ENCODE measurements at regions not wholly inside any gene's neighbourhood (a gene's known extent, or its start where the extent isn't known, plus 50 kb on each side); places are given as distances from the start of the nearest gene placed in this dataset.

DNA sequence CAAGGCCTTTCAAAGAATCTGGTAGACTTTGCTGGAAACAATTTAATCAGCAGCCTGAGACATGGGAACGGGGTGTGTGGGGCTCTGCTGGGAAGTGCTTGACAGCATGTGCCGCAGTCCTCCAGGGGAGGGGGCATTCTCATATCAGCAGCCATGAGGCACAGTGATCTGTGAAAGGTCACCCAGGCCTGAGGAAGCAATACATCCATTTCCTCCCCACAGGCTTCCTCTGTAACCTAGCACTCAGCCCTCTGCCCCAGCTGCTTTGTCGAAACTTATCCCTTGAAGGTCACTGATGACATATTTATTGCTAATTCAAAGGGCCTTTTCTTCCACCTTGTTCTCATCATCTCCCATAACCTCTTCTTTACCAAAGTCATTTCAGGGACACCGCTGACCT, 103.3 kb downstream of the TNFAIP3 start:
- intact Hi-C loops (cut with micrococcal nuclease) = loop anchor here (10.0 kb wide), 3 partner anchors 176 to 876 kb away; no protein-coding TSS in a partner anchor
- peaks cover 28 to 62% (median 34%) of the 10 kb centered on the region in 7 donors for H3K4me1 Mint-ChIP-seq
- no peaks in the 10 kb centered on the region for H3K27me3 ChIP-seq (ENCODE audit: control insufficient read depth in 2 of 2, insufficient read depth in 2 of 2, low read length in 2 of 2)
- no peaks in the 10 kb centered on the region for H3K27me3 Mint-ChIP-seq
- H3K36me3 ChIP-seq (ENCODE audit: control insufficient read depth in 2 of 3, insufficient read depth in 3 of 3, low read length in 3 of 3) = no peaks in the 10 kb centered on the region
- H3K9me3 ChIP-seq (ENCODE audit: control insufficient read depth in 2 of 3, low read length in 3 of 3) = no peaks in the 10 kb centered on the region
- H3K27ac Mint-ChIP-seq = peak overlapping the region in 1 of 9 donors; percentile 59
- H3K4me3 Mint-ChIP-seq = no peak overlapping the region
- H3K4me3 ChIP-seq (ENCODE audit: low read length) = no peak overlapping the region
- peaks cover 0 to 8% (median 0%) of the 10 kb centered on the region in 5 donors for H3K36me3 Mint-ChIP-seq
- ChIA-PET CTCF (interaction anchor here (1.2 kb wide), 1 partner anchor 26 kb away, joined by 4 read pairs; no protein-coding TSS in a partner anchor), POLR2A (no interaction called here)
- peaks cover 14 to 25% of the 10 kb centered on the region in 2 donors for H3K4me1 ChIP-seq (ENCODE audit: control insufficient read depth in 2 of 2, insufficient read depth in 2 of 2, low read length in 2 of 2)
- ATAC-seq (no peak), DNase-seq (no peak)
- peaks cover 0 to 5% (median 0%) of the 10 kb centered on the region in 11 donors for H3K9me3 Mint-ChIP-seq
- no peak overlapping the region for H3K27ac ChIP-seq (ENCODE audit: low read depth, low read length)

- peak overlapping the region in 1 of 9 donors; percentile 3 for H3K27ac Mint-ChIP-seq
- H3K9me3 Mint-ChIP-seq = peaks cover 0 to 3% (median 0%) of the 10 kb centered on the region in 11 donors
- Histone ChIP-seq H3K4me1 (ENCODE audit: control insufficient read depth in 2 of 2, insufficient read depth in 2 of 2, low read length in 2 of 2) (peaks cover 24 to 36% of the 10 kb centered on the region in 2 donors), H3K4me3 (ENCODE audit: low read length) (no peak overlapping the region), H3K27ac (ENCODE audit: low read depth, low read length) (no peak overlapping the region), H3K9me3 (ENCODE audit: control insufficient read depth in 2 of 3, low read length in 3 of 3) (no peaks in the 10 kb centered on the region), H3K36me3 (ENCODE audit: control insufficient read depth in 2 of 3, insufficient read depth in 3 of 3, low read length in 3 of 3) (no peaks in the 10 kb centered on the region), H3K27me3 (ENCODE audit: control insufficient read depth in 2 of 2, insufficient read depth in 2 of 2, low read length in 2 of 2) (no peaks in the 10 kb centered on the region)
- peaks cover 39 to 72% (median 41%) of the 10 kb centered on the region in 7 donors for H3K4me1 Mint-ChIP-seq
- H3K4me3 Mint-ChIP-seq = no peak overlapping the region
- intact Hi-C loops (cut with micrococcal nuclease) = loop anchor here (10.0 kb wide), 3 partner anchors 178 to 878 kb away; no protein-coding TSS in a partner anchor
- ATAC-seq (no peak), DNase-seq (no peak)
- CTCF ChIA-PET = interaction anchor here (1.0 kb wide), 1 partner anchor 265 kb away, joined by 3 read pairs; no protein-coding TSS in a partner anchor
- H3K36me3 Mint-ChIP-seq = peaks cover 0 to 4% (median 0%) of the 10 kb centered on the region in 5 donors
- no peaks in the 10 kb centered on the region for H3K27me3 Mint-ChIP-seq
- POLR2A ChIA-PET = no interaction called here
Measured at GRCh38 chr6:137973201-137973600, 106.1 kb downstream of the TNFAIP3 start.

GRCh38 chr6:137975188-137975940, 108.3 kb downstream of the TNFAIP3 start:
- Mint-ChIP-seq H3K9me3 (no peaks in the 10 kb centered on the region), H3K36me3 (peaks cover 0 to 2% (median 0%) of the 10 kb centered on the region in 5 donors), H3K27me3 (no peaks in the 10 kb centered on the region), H3K4me3 (peak overlapping the region; percentile 9 to 92 (median 78)), H3K27ac (peak overlapping the region; percentile 91 to 99 (median 94)), H3K4me1 (peaks cover 23 to 55% (median 31%) of the 10 kb centered on the region in 7 donors)
- intact Hi-C loops (cut with micrococcal nuclease) = loop anchor here (1.0 to 10.0 kb wide), 18 partner anchors 25 to 881 kb away; partner anchors contain the start of gene TNFAIP3 (in 1 of the 2)
- POLR2A ChIA-PET = interaction anchor here (0.7 to 1.6 kb wide), 4 partner anchors 107 to 177 kb away, joined by 4 to 6 read pairs (median 4); partner anchors contain the start of gene TNFAIP3
- Histone ChIP-seq H3K4me1 (ENCODE audit: control insufficient read depth in 2 of 2, insufficient read depth in 2 of 2, low read length in 2 of 2) (peaks cover 17 to 41% of the 10 kb centered on the region in 2 donors), H3K4me3 (ENCODE audit: low read length) (peak overlapping the region; percentile 5), H3K9me3 (ENCODE audit: control insufficient read depth in 2 of 3, low read length in 3 of 3) (no peaks in the 10 kb centered on the region), H3K36me3 (ENCODE audit: control insufficient read depth in 2 of 3, insufficient read depth in 3 of 3, low read length in 3 of 3) (no peaks in the 10 kb centered on the region), H3K27me3 (ENCODE audit: control insufficient read depth in 2 of 2, insufficient read depth in 2 of 2, low read length in 2 of 2) (no peaks in the 10 kb centered on the region), H3K27ac (ENCODE audit: low read depth, low read length) (peak overlapping the region; percentile 66)
- peak; percentile 85 for ATAC-seq
- peak in 7 of 9 donors; percentile 22 to 65 (median 51) for DNase-seq
- CTCF ChIA-PET = interaction anchor here (0.5 to 2.2 kb wide), 24 partner anchors 22 to 661 kb away, joined by 3 to 14 read pairs (median 4); partner anchors contain the start of gene TNFAIP3

DNA sequence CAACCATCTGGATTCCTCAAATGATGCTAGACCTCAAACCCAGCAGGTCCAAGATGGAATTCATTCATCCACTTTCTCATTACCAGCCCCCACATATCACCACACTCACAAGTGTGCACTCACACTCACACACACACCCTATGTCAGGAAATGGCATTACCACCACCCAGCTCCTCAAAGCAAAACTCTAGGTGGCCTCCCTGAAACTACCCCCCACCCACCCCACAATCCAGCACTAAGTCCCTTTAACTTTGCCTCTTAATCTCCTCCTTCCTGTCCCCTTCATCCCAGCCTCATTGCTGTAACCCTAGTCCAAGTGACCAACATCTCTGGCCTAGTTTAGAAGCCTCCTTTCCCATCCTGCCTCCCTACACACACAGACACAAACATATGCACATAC, 109.4 kb downstream of the TNFAIP3 start:
- H3K4me1 Mint-ChIP-seq = peaks cover 23 to 46% (median 31%) of the 10 kb centered on the region in 7 donors
- peaks cover 17 to 42% of the 10 kb centered on the region in 2 donors for H3K4me1 ChIP-seq (ENCODE audit: control insufficient read depth in 2 of 2, insufficient read depth in 2 of 2, low read length in 2 of 2)
- H3K4me3 ChIP-seq (ENCODE audit: low read length) = no peak overlapping the region
- intact Hi-C loops (cut with micrococcal nuclease) = loop anchor here (5.0 to 10.0 kb wide), 4 partner anchors 182 to 882 kb away; no protein-coding TSS in a partner anchor
- no peak for DNase-seq
- H3K27me3 Mint-ChIP-seq = no peaks in the 10 kb centered on the region
- no peaks in the 10 kb centered on the region for H3K9me3 ChIP-seq (ENCODE audit: control insufficient read depth in 2 of 3, low read length in 3 of 3)
- ChIA-PET CTCF (interaction anchor here (0.5 to 2.2 kb wide), 12 partner anchors 26 to 320 kb away, joined by 3 to 14 read pairs (median 4); partner anchors contain the start of gene TNFAIP3), POLR2A (interaction anchor here (0.6 kb wide), 2 partner anchors 127 to 316 kb away, joined by 4 to 6 read pairs; no protein-coding TSS in a partner anchor)
- H3K36me3 Mint-ChIP-seq = peaks cover 0 to 2% (median 0%) of the 10 kb centered on the region in 5 donors
- H3K9me3 Mint-ChIP-seq = no peaks in the 10 kb centered on the region
- peak overlapping the region; percentile 28 to 99 (median 92) for H3K27ac Mint-ChIP-seq
- ATAC-seq = no peak
- H3K4me3 Mint-ChIP-seq = peak overlapping the region in 6 of 10 donors; percentile 5 to 85 (median 44)
- peak overlapping the region; percentile 66 for H3K27ac ChIP-seq (ENCODE audit: low read depth, low read length)
- no peaks in the 10 kb centered on the region for H3K27me3 ChIP-seq (ENCODE audit: control insufficient read depth in 2 of 2, insufficient read depth in 2 of 2, low read length in 2 of 2)
- H3K36me3 ChIP-seq (ENCODE audit: control insufficient read depth in 2 of 3, insufficient read depth in 3 of 3, low read length in 3 of 3) = no peaks in the 10 kb centered on the region

GRCh38 chr6:137977206-137977605, 110.1 kb downstream of the TNFAIP3 start:
- H3K4me1 ChIP-seq (ENCODE audit: control insufficient read depth in 2 of 2, insufficient read depth in 2 of 2, low read length in 2 of 2) = peaks cover 17 to 38% of the 10 kb centered on the region in 2 donors
- H3K36me3 ChIP-seq (ENCODE audit: control insufficient read depth in 2 of 3, insufficient read depth in 3 of 3, low read length in 3 of 3) = no peaks in the 10 kb centered on the region
- no peaks in the 10 kb centered on the region for H3K9me3 ChIP-seq (ENCODE audit: control insufficient read depth in 2 of 3, low read length in 3 of 3)
- intact Hi-C loops (cut with micrococcal nuclease) = loop anchor here (5.0 to 10.0 kb wide), 4 partner anchors 182 to 882 kb away; no protein-coding TSS in a partner anchor
- H3K9me3 Mint-ChIP-seq = no peaks in the 10 kb centered on the region
- no peak overlapping the region for H3K4me3 ChIP-seq (ENCODE audit: low read length)
- H3K4me3 Mint-ChIP-seq = peak overlapping the region in 1 of 10 donors; percentile 35
- ATAC-seq (no peak), DNase-seq (no peak)
- H3K36me3 Mint-ChIP-seq = peaks cover 0 to 2% (median 0%) of the 10 kb centered on the region in 5 donors
- H3K4me1 Mint-ChIP-seq = peaks cover 23 to 42% (median 31%) of the 10 kb centered on the region in 7 donors
- POLR2A ChIA-PET = interaction anchor here (0.6 kb wide), 2 partner anchors 126 to 316 kb away, joined by 4 to 6 read pairs; no protein-coding TSS in a partner anchor
- no peaks in the 10 kb centered on the region for H3K27me3 Mint-ChIP-seq
- peak overlapping the region in 4 of 9 donors; percentile 34 to 95 (median 94) for H3K27ac Mint-ChIP-seq
- H3K27ac ChIP-seq (ENCODE audit: low read depth, low read length) = no peak overlapping the region
- CTCF ChIA-PET = interaction anchor here (1.0 kb wide), 1 partner anchor 177 kb away, joined by 4 read pairs; no protein-coding TSS in a partner anchor
- H3K27me3 ChIP-seq (ENCODE audit: control insufficient read depth in 2 of 2, insufficient read depth in 2 of 2, low read length in 2 of 2) = no peaks in the 10 kb centered on the region

GRCh38 chr6:137977814-137978213, 110.8 kb downstream of the TNFAIP3 start:
- Mint-ChIP-seq H3K4me3 (no peak overlapping the region), H3K27ac (peak overlapping the region in 1 of 9 donors; percentile 12), H3K27me3 (no peaks in the 10 kb centered on the region), H3K36me3 (peaks cover 0 to 2% (median 0%) of the 10 kb centered on the region in 5 donors), H3K4me1 (peaks cover 23 to 42% (median 31%) of the 10 kb centered on the region in 7 donors), H3K9me3 (no peaks in the 10 kb centered on the region)
- no peak for ATAC-seq
- Histone ChIP-seq H3K36me3 (ENCODE audit: control insufficient read depth in 2 of 3, insufficient read depth in 3 of 3, low read length in 3 of 3) (no peaks in the 10 kb centered on the region), H3K4me3 (ENCODE audit: low read length) (no peak overlapping the region), H3K27me3 (ENCODE audit: control insufficient read depth in 2 of 2, insufficient read depth in 2 of 2, low read length in 2 of 2) (no peaks in the 10 kb centered on the region), H3K9me3 (ENCODE audit: control insufficient read depth in 2 of 3, low read length in 3 of 3) (no peaks in the 10 kb centered on the region), H3K27ac (ENCODE audit: low read depth, low read length) (no peak overlapping the region), H3K4me1 (ENCODE audit: control insufficient read depth in 2 of 2, insufficient read depth in 2 of 2, low read length in 2 of 2) (peaks cover 17 to 35% of the 10 kb centered on the region in 2 donors)
- intact Hi-C loops (cut with micrococcal nuclease) = loop anchor here (5.0 to 10.0 kb wide), 4 partner anchors 183 to 883 kb away; no protein-coding TSS in a partner anchor
- POLR2A ChIA-PET = no interaction called here
- DNase-seq = no peak
- CTCF ChIA-PET = interaction anchor here (0.8 kb wide), 1 partner anchor 335 kb away, joined by 3 read pairs; no protein-coding TSS in a partner anchor
